Mesendoderm (in vitro differentiated cells): ENCODE measurements at regions not wholly inside any gene's neighbourhood (a gene's known extent, or its start where the extent isn't known, plus 50 kb on each side); places are given as distances from the start of the nearest gene placed in this dataset.

Source experiments
- DNase-seq: peaks from one replicate; pipeline ENCODE4 v3.0.0; 2013
- H2AK5ac ChIP-seq: 2 replicates; pipeline ENCODE4 v1.6.1; 2013; ENCODE audit warnings: low read length, inconsistent platforms
- H2BK120ac ChIP-seq: 2 replicates; pipeline ENCODE4 v1.6.1; 2013; ENCODE audit warnings: low read depth, mild to moderate bottlenecking, low read length, moderate library complexity, mixed read lengths
- H2BK15ac ChIP-seq: replicated peaks from 2 replicates; pipeline ENCODE4 v1.6.1; 2013; ENCODE audit warnings: low read depth, mild to moderate bottlenecking, moderate library complexity
- H2BK5ac ChIP-seq: 2 replicates; pipeline ENCODE4 v1.6.1; 2013; ENCODE audit warnings: low read length, inconsistent platforms
- H3K18ac ChIP-seq: 2 replicates; pipeline ENCODE4 v1.6.1; 2013; ENCODE audit warnings: mild to moderate bottlenecking, low read length, mixed read lengths
- H3K23ac ChIP-seq: one replicate; pipeline ENCODE4 v1.6.1; 2013; ENCODE audit warnings: low read length
- H3K27ac ChIP-seq: 2 replicates; pipeline ENCODE4 v1.5.1; 2013; ENCODE audit warnings: low read depth, mild to moderate bottlenecking, inconsistent platforms, low read length, moderate library complexity
- H3K27me3 ChIP-seq: 2 replicates; pipeline ENCODE4 v1.6.1; 2013; ENCODE audit warnings: low read length, control low read depth, mild to moderate bottlenecking, inconsistent platforms; ENCODE audit not compliant: insufficient read depth, poor library complexity
- H3K36me3 ChIP-seq: 2 replicates; pipeline ENCODE4 v1.6.1; 2013; ENCODE audit warnings: low read length, inconsistent platforms; ENCODE audit not compliant: control insufficient read depth, insufficient read depth
- H3K4ac ChIP-seq: one replicate; pipeline ENCODE4 v1.6.1; 2013; ENCODE audit warnings: low read depth, mild to moderate bottlenecking, low read length, moderate library complexity
- H3K4me1 ChIP-seq: 2 replicates; pipeline ENCODE4 v1.6.1; 2013; ENCODE audit warnings: low read depth, low read length, inconsistent platforms; ENCODE audit not compliant: control insufficient read depth
- H3K4me2 ChIP-seq: 2 replicates; pipeline ENCODE4 v1.6.1; 2013; ENCODE audit warnings: low read length
- H3K4me3 ChIP-seq: 2 replicates; pipeline ENCODE4 v1.5.1; 2013; ENCODE audit warnings: mild to moderate bottlenecking, low read length
- H3K56ac ChIP-seq: one replicate; pipeline ENCODE4 v1.6.1; 2013; ENCODE audit warnings: low read length
- H3K79me1 ChIP-seq: 2 replicates; pipeline ENCODE4 v1.6.1; 2013; ENCODE audit warnings: low read length, inconsistent platforms
- H3K79me2 ChIP-seq: 2 replicates; pipeline ENCODE4 v1.6.1; 2013; ENCODE audit warnings: mild to moderate bottlenecking, low read length; ENCODE audit not compliant: control insufficient read depth, insufficient read depth
- H3K9ac ChIP-seq: 2 replicates; pipeline ENCODE4 v1.6.1; 2013; ENCODE audit warnings: low read length, inconsistent platforms
- H4K5ac ChIP-seq: one replicate; pipeline ENCODE4 v1.6.1; 2013; ENCODE audit warnings: low read length
- H4K8ac ChIP-seq: one replicate; pipeline ENCODE4 v1.6.1; 2013; ENCODE audit warnings: low read depth, mild to moderate bottlenecking, control low read depth, low read length, moderate library complexity
- WGBS: extraction: QIAGEN DNeasy Blood & Tissue Kit; methylation state at CpG from one replicate; pipeline ENCODE4 v1.1.7; 2013; ENCODE audit warnings: low lambda C conversion rate, missing lambda C conversion rate; ENCODE audit not compliant: insufficient coverage; ENCODE audit errors: extremely low coverage; 5-methylcytosine and 5-hydroxymethylcytosine counted together

DNA sequence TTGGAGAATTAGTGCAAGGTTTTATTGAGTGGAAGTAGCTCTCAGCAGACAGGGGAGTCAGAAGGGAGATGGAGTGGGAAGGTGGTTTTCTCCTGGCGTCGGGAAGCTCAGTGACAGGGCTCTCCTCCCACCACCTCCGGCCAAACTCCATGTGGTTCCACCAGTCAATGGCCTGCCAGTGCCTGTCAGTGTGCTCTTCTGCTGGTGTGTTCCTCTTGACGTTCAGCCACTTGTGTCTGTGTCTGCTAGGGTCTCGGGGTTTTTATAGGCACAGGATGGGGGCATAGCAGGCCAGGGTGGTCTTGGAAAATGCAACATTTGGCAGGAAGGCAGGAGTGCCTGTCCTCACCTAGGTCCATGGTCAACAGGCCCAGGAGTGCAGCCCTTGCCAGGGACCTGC is 506.7 kb upstream of the KIF2B start:
- Histone ChIP-seq H3K27ac (no peak overlapping the region), H3K23ac (no peak overlapping the region), H2BK15ac (no peak overlapping the region), H3K27me3 (no peaks in the 10 kb centered on the region), H2AK5ac (no peak overlapping the region), H3K79me2 (no peaks in the 10 kb centered on the region), H3K4me2 (no peak overlapping the region), H3K4me1 (no peaks in the 10 kb centered on the region), H3K4ac (no peak overlapping the region), H4K8ac (no peak overlapping the region), H2BK120ac (no peak overlapping the region), H3K36me3 (no peaks in the 10 kb centered on the region), H2BK5ac (no peak overlapping the region), H3K79me1 (no peaks in the 10 kb centered on the region), H4K5ac (no peak overlapping the region), H3K4me3 (no peak overlapping the region), H3K18ac (no peak overlapping the region), H3K9ac (no peak overlapping the region), H3K56ac (no peak overlapping the region)
- WGBS = no CpG with 5 or more reads among the region's 5 CpGs
- no peak for DNase-seq

- H2BK15ac ChIP-seq = no peak overlapping the region
- no peak overlapping the region for H3K23ac ChIP-seq
- WGBS = no CpG with 5 or more reads among the region's 3 CpGs
- H3K27me3 ChIP-seq = no peaks in the 10 kb centered on the region
- H3K4me2 ChIP-seq = no peak overlapping the region
- no peak overlapping the region for H2BK5ac ChIP-seq
- H3K56ac ChIP-seq = no peak overlapping the region
- H2BK120ac ChIP-seq = no peak overlapping the region
- H3K79me2 ChIP-seq = no peaks in the 10 kb centered on the region
- H3K4me1 ChIP-seq = no peaks in the 10 kb centered on the region
- H4K5ac ChIP-seq = no peak overlapping the region
- H3K27ac ChIP-seq = no peak overlapping the region
- H2AK5ac ChIP-seq = no peak overlapping the region
- H3K4me3 ChIP-seq = no peak overlapping the region
- no peak for DNase-seq
- no peaks in the 10 kb centered on the region for H3K79me1 ChIP-seq
- H3K4ac ChIP-seq = no peak overlapping the region
- no peak overlapping the region for H3K18ac ChIP-seq
- H4K8ac ChIP-seq = no peak overlapping the region
- H3K9ac ChIP-seq = no peak overlapping the region
- H3K36me3 ChIP-seq = no peaks in the 10 kb centered on the region
Measured at GRCh38 chr17:53314521-53314920, 508.2 kb upstream of the KIF2B start.

DNA sequence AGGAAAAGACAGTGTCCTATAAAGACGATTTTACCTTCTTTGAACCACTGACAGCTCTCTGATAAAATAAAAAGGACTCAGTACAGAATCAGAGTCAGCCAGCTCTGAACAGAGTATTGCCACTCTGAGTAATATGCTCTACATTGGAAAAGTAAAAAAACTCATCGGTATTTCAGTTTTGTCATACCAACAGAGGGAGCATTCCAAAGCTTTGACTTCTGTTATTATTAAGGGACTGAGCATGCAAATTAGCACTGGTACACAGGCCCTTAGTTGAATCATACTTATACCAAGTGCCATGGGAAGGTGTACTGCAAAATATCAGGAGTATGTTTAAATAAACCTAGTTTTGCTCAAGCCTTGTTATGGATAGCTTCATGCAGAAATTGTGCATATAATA is 509.0 kb upstream of the KIF2B start:
- Histone ChIP-seq H3K27ac (no peak overlapping the region), H3K18ac (no peak overlapping the region), H3K27me3 (no peaks in the 10 kb centered on the region), H3K9ac (no peak overlapping the region), H3K4me2 (no peak overlapping the region), H3K4me1 (no peaks in the 10 kb centered on the region), H2AK5ac (no peak overlapping the region), H3K23ac (no peak overlapping the region), H3K36me3 (no peaks in the 10 kb centered on the region), H2BK15ac (no peak overlapping the region), H2BK5ac (no peak overlapping the region), H3K4ac (no peak overlapping the region), H3K56ac (no peak overlapping the region), H4K5ac (no peak overlapping the region), H2BK120ac (no peak overlapping the region), H3K79me2 (no peaks in the 10 kb centered on the region), H3K79me1 (no peaks in the 10 kb centered on the region), H4K8ac (no peak overlapping the region), H3K4me3 (no peak overlapping the region)
- no peak for DNase-seq
- no CpG with 5 or more reads among the region's 2 CpGs for WGBS

- Histone ChIP-seq H3K4me2 (no peak overlapping the region), H4K8ac (no peak overlapping the region), H3K56ac (no peak overlapping the region), H3K79me1 (no peaks in the 10 kb centered on the region), H3K18ac (no peak overlapping the region), H3K27ac (no peak overlapping the region), H3K27me3 (no peaks in the 10 kb centered on the region), H2BK15ac (no peak overlapping the region), H3K9ac (no peak overlapping the region), H4K5ac (no peak overlapping the region), H3K4me3 (no peak overlapping the region), H3K79me2 (no peaks in the 10 kb centered on the region), H2BK120ac (no peak overlapping the region), H3K23ac (no peak overlapping the region), H3K36me3 (no peaks in the 10 kb centered on the region), H2AK5ac (no peak overlapping the region), H2BK5ac (no peak overlapping the region), H3K4ac (no peak overlapping the region), H3K4me1 (no peaks in the 10 kb centered on the region)
- no peak for DNase-seq
- WGBS = no CpG with 5 or more reads among the region's 1 CpG
Measured at GRCh38 chr17:53278466-53278865, 544.3 kb upstream of the KIF2B start.

DNA sequence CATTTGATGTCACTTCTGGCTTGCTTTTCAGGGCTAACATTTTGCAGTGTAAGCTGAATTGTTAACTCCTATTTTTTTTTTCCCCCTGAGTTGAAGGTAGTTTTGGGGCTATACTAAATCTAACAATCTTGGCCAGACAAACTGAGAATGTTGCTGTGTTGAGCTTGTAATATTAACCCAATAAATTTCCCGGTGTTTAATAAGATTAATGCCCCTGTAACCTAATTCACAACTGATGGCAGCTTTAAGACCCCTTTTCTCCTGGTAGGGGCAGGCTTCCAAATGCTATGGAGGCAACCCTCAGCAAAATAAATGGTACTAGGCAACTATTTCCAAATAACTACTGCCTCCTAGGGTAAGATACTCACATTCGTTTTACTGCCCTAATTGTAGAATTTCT is 549.6 kb upstream of the KIF2B start:
- no peak overlapping the region for H3K4ac ChIP-seq
- no peak overlapping the region for H2AK5ac ChIP-seq
- H3K79me1 ChIP-seq = no peaks in the 10 kb centered on the region
- no peak overlapping the region for H3K56ac ChIP-seq
- H3K27me3 ChIP-seq = no peaks in the 10 kb centered on the region
- H3K27ac ChIP-seq = no peak overlapping the region
- no peaks in the 10 kb centered on the region for H3K4me1 ChIP-seq
- no peaks in the 10 kb centered on the region for H3K36me3 ChIP-seq
- no CpG with 5 or more reads among the region's 2 CpGs for WGBS
- H2BK5ac ChIP-seq = no peak overlapping the region
- peak; percentile 27 for DNase-seq
- no peak overlapping the region for H4K5ac ChIP-seq
- no peak overlapping the region for H3K9ac ChIP-seq
- H4K8ac ChIP-seq = no peak overlapping the region
- H2BK15ac ChIP-seq = no peak overlapping the region
- no peak overlapping the region for H3K4me3 ChIP-seq
- no peaks in the 10 kb centered on the region for H3K79me2 ChIP-seq
- H3K4me2 ChIP-seq = no peak overlapping the region
- no peak overlapping the region for H3K18ac ChIP-seq
- H2BK120ac ChIP-seq = no peak overlapping the region
- H3K23ac ChIP-seq = no peak overlapping the region

DNA sequence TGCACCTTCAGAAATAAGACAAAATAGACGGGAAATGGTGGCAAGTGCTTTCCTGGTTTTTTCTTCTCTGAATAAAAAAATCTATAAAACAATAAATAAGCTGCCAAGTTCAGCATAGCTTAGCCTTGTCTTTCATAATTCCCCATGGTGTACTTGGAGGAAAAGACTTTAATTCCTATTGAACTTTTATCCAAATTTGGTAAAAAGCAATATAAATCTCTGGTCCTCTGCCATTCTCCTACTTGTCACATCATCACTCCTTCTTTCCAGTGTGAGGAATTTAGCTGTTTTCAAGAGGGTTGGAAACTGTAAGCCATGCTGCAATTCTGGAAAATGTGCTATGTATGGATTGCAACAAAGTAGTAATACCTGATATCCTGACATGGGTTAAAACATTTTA is 551.8 kb upstream of the KIF2B start:
- no peak overlapping the region for H3K27ac ChIP-seq
- H2AK5ac ChIP-seq = no peak overlapping the region
- H3K23ac ChIP-seq = no peak overlapping the region
- no peak overlapping the region for H4K5ac ChIP-seq
- no peaks in the 10 kb centered on the region for H3K79me1 ChIP-seq
- H3K79me2 ChIP-seq = no peaks in the 10 kb centered on the region
- no peak overlapping the region for H2BK120ac ChIP-seq
- H3K4me3 ChIP-seq = no peak overlapping the region
- WGBS = no CpG with 5 or more reads among the region's 1 CpG
- no peak overlapping the region for H3K18ac ChIP-seq
- no peaks in the 10 kb centered on the region for H3K27me3 ChIP-seq
- H3K36me3 ChIP-seq = no peaks in the 10 kb centered on the region
- no peaks in the 10 kb centered on the region for H3K4me1 ChIP-seq
- no peak for DNase-seq
- H3K4ac ChIP-seq = no peak overlapping the region
- H3K4me2 ChIP-seq = no peak overlapping the region
- H2BK15ac ChIP-seq = no peak overlapping the region
- H2BK5ac ChIP-seq = no peak overlapping the region
- no peak overlapping the region for H3K9ac ChIP-seq
- H4K8ac ChIP-seq = no peak overlapping the region
- no peak overlapping the region for H3K56ac ChIP-seq
